Nephron progenitor cell (in vitro differentiated cells): ENCODE measurements at regions not wholly inside any gene's neighbourhood (a gene's known extent, or its start where the extent isn't known, plus 50 kb on each side); places are given as distances from the start of the nearest gene placed in this dataset.

Source experiments
- DNase-seq: peaks from one replicate; pipeline ENCODE4 v3.0.0; 2021
- H3K27ac Mint-ChIP-seq: 2 replicates; pipeline ENCODE4 v1.8.0; 2021; ENCODE audit warnings: mild to moderate bottlenecking, moderate library complexity, mixed read lengths
- H3K27me3 Mint-ChIP-seq: 2 replicates; pipeline ENCODE4 v1.8.0; 2021; ENCODE audit warnings: mild to moderate bottlenecking, low read depth, mixed read lengths; ENCODE audit not compliant: poor library complexity
- H3K36me3 Mint-ChIP-seq: 2 replicates; pipeline ENCODE4 v1.8.0; 2021; ENCODE audit warnings: low read depth, mixed read lengths
- H3K4me1 Mint-ChIP-seq: 2 replicates; pipeline ENCODE4 v1.8.0; 2021; ENCODE audit warnings: mixed read lengths
- H3K4me3 Mint-ChIP-seq: 2 replicates; pipeline ENCODE4 v1.8.0; 2021; ENCODE audit warnings: mild to moderate bottlenecking, moderate library complexity, mixed read lengths
- H3K9me3 Mint-ChIP-seq: 2 replicates; pipeline ENCODE4 v1.8.0; 2021; ENCODE audit warnings: mild to moderate bottlenecking, moderate library complexity, mixed read lengths
- CTCF ChIP-seq: fragments of 200-600 bp; sonication (generic); IDR thresholded peaks from 2 replicates; pipeline ENCODE4 v1.5.0; 2021; ENCODE audit warnings: antibody characterized with exemption

GRCh38 chr17:56096026-56096810 is 57.1 kb upstream of the ANKFN1 start:
- H3K4me1 Mint-ChIP-seq: no peaks in the 10 kb centered on the region
- H3K4me3 Mint-ChIP-seq: no peak overlapping the region
- no peaks in the 10 kb centered on the region for H3K9me3 Mint-ChIP-seq
- DNase-seq: no peak
- H3K27me3 Mint-ChIP-seq: peaks cover 15% of the 10 kb centered on the region
- TF ChIP-seq CTCF: no peak
- H3K36me3 Mint-ChIP-seq: no peaks in the 10 kb centered on the region
- H3K27ac Mint-ChIP-seq: no peak overlapping the region

- no peak overlapping the region for H3K27ac Mint-ChIP-seq
- peaks cover 21% of the 10 kb centered on the region for H3K27me3 Mint-ChIP-seq
- DNase-seq: no peak
- TF ChIP-seq CTCF: no peak
- H3K9me3 Mint-ChIP-seq: no peaks in the 10 kb centered on the region
- no peaks in the 10 kb centered on the region for H3K36me3 Mint-ChIP-seq
- H3K4me1 Mint-ChIP-seq: no peaks in the 10 kb centered on the region
- no peak overlapping the region for H3K4me3 Mint-ChIP-seq
These were observed 54.5 kb upstream of the ANKFN1 start for GRCh38 chr17:56098746-56099145.

- DNase-seq: no peak
- Mint-ChIP-seq H3K27me3 (peaks cover 21% of the 10 kb centered on the region), H3K4me3 (no peak overlapping the region), H3K36me3 (no peaks in the 10 kb centered on the region), H3K9me3 (no peaks in the 10 kb centered on the region), H3K4me1 (no peaks in the 10 kb centered on the region), H3K27ac (no peak overlapping the region)
- TF ChIP-seq CTCF: no peak
These were observed 53.6 kb upstream of the ANKFN1 start for GRCh38 chr17:56099649-56100048.
